Gastroesophageal sphincter (tissue), 3 donors: ENCODE measurements at regions not wholly inside any gene's neighbourhood (a gene's known extent, or its start where the extent isn't known, plus 50 kb on each side); places are given as distances from the start of the nearest gene placed in this dataset.

Experiments used
- POLR2AphosphoS5 ChIP-seq: sonication (generic); formaldehyde crosslinking; IDR thresholded peaks from one replicate; pipeline ENCODE4 v1.6.1; 2017; ENCODE audit warnings: antibody characterized with exemption
- TF ChIP-seq, protein P1 (sequence below), 4 experiments: fragments of 200-600 bp in 2 of 4; fragments of 450-650 bp in 2 of 4; sonication (generic) in 1 of 4; IDR thresholded peaks; one replicate each; pipeline ENCODE4 v1.5.1; 2017 to 2019; ENCODE audit warnings: antibody characterized with exemption in 4 of 4, mild to moderate bottlenecking in 2 of 4, moderate library complexity in 2 of 4

DNA sequence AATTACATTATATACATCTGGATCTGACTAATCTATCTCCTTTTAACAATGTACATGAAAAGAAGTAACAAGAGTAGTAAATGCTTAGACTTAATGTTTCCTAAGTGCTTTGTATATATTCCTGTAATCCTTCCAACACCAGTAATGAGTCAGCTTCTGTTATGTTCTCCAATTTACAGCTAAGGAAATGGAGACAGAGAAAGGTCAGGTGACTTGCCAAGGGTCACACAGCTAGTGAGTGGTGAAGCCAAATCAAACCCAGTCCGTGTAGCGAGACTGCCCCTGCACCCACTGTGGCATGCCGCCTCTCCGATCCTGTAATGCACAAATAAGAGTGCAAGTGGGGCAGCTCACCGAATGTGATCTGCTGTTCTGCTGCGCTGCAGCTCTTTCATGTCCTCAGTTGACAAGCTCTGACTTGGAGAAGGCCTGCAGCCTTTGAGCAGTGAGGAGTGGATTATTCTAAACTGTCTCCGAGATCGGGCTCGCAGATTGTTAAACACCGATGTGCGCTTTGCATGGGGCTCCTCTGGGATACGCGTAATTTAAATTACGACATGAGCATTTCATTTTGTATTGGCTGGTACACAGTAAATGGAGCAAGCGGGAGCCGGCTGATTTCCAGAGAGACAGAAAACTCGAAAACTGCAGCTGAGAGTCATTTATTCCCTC is 65.1 kb upstream of the KTN1 start:
- TF ChIP-seq, protein P1, sequence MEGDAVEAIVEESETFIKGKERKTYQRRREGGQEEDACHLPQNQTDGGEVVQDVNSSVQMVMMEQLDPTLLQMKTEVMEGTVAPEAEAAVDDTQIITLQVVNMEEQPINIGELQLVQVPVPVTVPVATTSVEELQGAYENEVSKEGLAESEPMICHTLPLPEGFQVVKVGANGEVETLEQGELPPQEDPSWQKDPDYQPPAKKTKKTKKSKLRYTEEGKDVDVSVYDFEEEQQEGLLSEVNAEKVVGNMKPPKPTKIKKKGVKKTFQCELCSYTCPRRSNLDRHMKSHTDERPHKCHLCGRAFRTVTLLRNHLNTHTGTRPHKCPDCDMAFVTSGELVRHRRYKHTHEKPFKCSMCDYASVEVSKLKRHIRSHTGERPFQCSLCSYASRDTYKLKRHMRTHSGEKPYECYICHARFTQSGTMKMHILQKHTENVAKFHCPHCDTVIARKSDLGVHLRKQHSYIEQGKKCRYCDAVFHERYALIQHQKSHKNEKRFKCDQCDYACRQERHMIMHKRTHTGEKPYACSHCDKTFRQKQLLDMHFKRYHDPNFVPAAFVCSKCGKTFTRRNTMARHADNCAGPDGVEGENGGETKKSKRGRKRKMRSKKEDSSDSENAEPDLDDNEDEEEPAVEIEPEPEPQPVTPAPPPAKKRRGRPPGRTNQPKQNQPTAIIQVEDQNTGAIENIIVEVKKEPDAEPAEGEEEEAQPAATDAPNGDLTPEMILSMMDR (IDR thresholded peaks at IDR 0.05), result no peak
- TF ChIP-seq POLR2AphosphoS5, result peak; percentile 37
